Kidney (tissue), 13 donors: ENCODE measurements at regions not wholly inside any gene's neighbourhood (a gene's known extent, or its start where the extent isn't known, plus 50 kb on each side); places are given as distances from the start of the nearest gene placed in this dataset.

Experiments used
- DNase-seq, 5 donors: peaks; one replicate each; pipeline ENCODE4 v3.0.0-alpha.2; 2013 to 2020
- FAIRE-seq: peaks from 2 replicates; lab custom pipeline; 2012; peaks lifted over from hg19 to GRCh38; lab: Jason Lieb, UNC
- H3K27ac ChIP-seq, 2 donors: one replicate each; pipeline ENCODE4 v1.7.0; 2013; ENCODE audit warnings: low read depth in 2 of 2, low read length in 2 of 2, inconsistent platforms in 1 of 2
- H3K27me3 ChIP-seq: one replicate; pipeline ENCODE4 v1.7.1; 2013; ENCODE audit warnings: low read length, inconsistent platforms; ENCODE audit not compliant: control insufficient read depth, insufficient read depth
- H3K36me3 ChIP-seq, 3 donors: one replicate each; pipeline versions ENCODE4 v1.7.0 to v1.7.1; 2013; ENCODE audit warnings: low read length in 3 of 3, control low read depth in 1 of 3, inconsistent platforms in 1 of 3; ENCODE audit not compliant: insufficient read depth in 3 of 3, control insufficient read depth in 2 of 3
- H3K4me1 ChIP-seq, 3 donors: one replicate each; pipeline versions ENCODE4 v1.7.0 to v1.7.1; 2013; ENCODE audit warnings: low read length in 3 of 3, inconsistent platforms in 1 of 3, low read depth in 1 of 3; ENCODE audit not compliant: control insufficient read depth in 2 of 3, insufficient read depth in 2 of 3
- H3K4me3 ChIP-seq, 3 donors: one replicate each; pipeline versions ENCODE4 v1.7.0 to v1.8.1; 2013; ENCODE audit warnings: low read length in 3 of 3, control low read depth in 1 of 3, inconsistent platforms in 1 of 3
- H3K9ac ChIP-seq, 3 donors: one replicate each; pipeline versions ENCODE4 v1.7.0 to v1.7.1; 2013; ENCODE audit warnings: low read length in 3 of 3, control low read depth in 1 of 3, inconsistent platforms in 1 of 3
- H3K9me3 ChIP-seq, 3 donors: one replicate each; pipeline versions ENCODE4 v1.7.0 to v1.7.1; 2013; ENCODE audit warnings: low read length in 3 of 3, control low read depth in 1 of 3, inconsistent platforms in 1 of 3; ENCODE audit not compliant: control insufficient read depth in 2 of 3, insufficient read depth in 1 of 3
- CTCF ChIP-seq: IDR thresholded peaks from 3 replicates; pipeline ENCODE4 v1.5.1; 2012; ENCODE audit warnings: mild to moderate bottlenecking, moderate library complexity, borderline replicate concordance; ENCODE audit not compliant: insufficient read depth; ENCODE audit errors: extremely low read depth
- intact Hi-C: fragments of 100-400 bp; cut with DNase I; formaldehyde crosslinking; loops from one replicate; pipeline ENCODE4 v1.11.1; 2022
- donor health status: control.
- donor health status: control.
- donor health status: control.
- donor health status: control.
- donor health status: control.
- donor health status: DM: yes; HTN: yes; CAD: no.
- donor health status: Normal renal cell carcinoma (clear cell type).

DNA sequence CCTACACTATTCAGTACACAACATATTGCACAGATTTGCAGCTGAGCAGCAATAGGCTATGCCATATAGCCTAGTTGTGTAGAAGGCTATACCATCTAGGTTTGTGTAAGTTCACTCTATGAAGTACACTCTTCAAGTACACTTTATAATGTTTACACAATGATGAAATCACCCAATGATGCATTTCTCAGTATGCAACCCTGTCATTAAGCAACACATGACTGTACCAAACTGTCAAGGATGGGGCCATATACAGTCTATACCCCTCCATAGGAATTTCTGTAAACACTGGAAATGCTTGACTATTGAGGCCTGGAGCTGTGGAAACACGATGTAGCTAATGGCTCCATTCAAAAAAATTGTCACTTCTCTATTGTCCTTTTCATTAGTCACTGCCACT lies 535.4 kb downstream of the EPM2A start:
- no peak for TF ChIP-seq CTCF
- no peak overlapping the region for H3K27ac ChIP-seq
- H3K9me3 ChIP-seq = no peaks in the 10 kb centered on the region
- H3K27me3 ChIP-seq = no peaks in the 10 kb centered on the region
- intact Hi-C loops = no loop called here
- no peak for DNase-seq
- FAIRE-seq = no peak
- no peak overlapping the region for H3K9ac ChIP-seq
- no peaks in the 10 kb centered on the region for H3K4me1 ChIP-seq
- no peak overlapping the region for H3K4me3 ChIP-seq
- H3K36me3 ChIP-seq = no peaks in the 10 kb centered on the region

- no peak for FAIRE-seq
- no peak for TF ChIP-seq CTCF
- peak in 1 of 5 donors; percentile 13 for DNase-seq
- intact Hi-C loops = no loop called here
- H3K36me3 ChIP-seq = no peaks in the 10 kb centered on the region
- H3K4me3 ChIP-seq = no peak overlapping the region
- H3K4me1 ChIP-seq = peaks cover 0 to 8% (median 3%) of the 10 kb centered on the region in 3 donors
- H3K9ac ChIP-seq = no peak overlapping the region
- H3K27me3 ChIP-seq = no peaks in the 10 kb centered on the region
- no peak overlapping the region for H3K27ac ChIP-seq
- H3K9me3 ChIP-seq = no peaks in the 10 kb centered on the region
These were observed 531.0 kb downstream of the EPM2A start for GRCh38 chr6:145204301-145204700.

- DNase-seq (no peak), FAIRE-seq (no peak)
- no peak for TF ChIP-seq CTCF
- Histone ChIP-seq H3K27me3 (no peaks in the 10 kb centered on the region), H3K4me3 (no peak overlapping the region), H3K4me1 (peaks cover 0 to 15% (median 5%) of the 10 kb centered on the region in 3 donors), H3K36me3 (no peaks in the 10 kb centered on the region), H3K9me3 (no peaks in the 10 kb centered on the region), H3K27ac (no peak overlapping the region), H3K9ac (no peak overlapping the region)
- intact Hi-C loops = no loop called here
These were observed 528.9 kb downstream of the EPM2A start for GRCh38 chr6:145206247-145206907.

DNA sequence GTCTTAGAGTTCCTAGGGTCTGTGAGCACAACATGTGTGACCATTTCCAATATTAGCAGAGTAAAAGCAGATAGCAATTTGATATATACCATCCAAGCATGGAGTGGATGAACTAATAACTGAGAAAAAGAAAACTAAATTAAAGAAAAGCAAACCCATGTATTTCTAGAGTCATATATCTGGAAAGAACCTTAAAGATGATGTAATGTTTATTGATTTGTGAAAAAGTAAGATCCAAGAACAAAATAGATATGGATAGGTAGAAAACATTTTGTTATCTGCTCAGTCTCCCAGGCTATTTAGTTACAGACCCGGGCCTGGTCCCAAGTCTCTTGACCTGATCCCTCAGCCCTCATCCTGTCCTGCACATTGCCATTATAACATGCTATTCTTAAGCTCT lies 526.8 kb downstream of the EPM2A start:
- H3K27me3 ChIP-seq = no peaks in the 10 kb centered on the region
- no peak for DNase-seq
- no peaks in the 10 kb centered on the region for H3K9me3 ChIP-seq
- peaks cover 0 to 15% (median 5%) of the 10 kb centered on the region in 3 donors for H3K4me1 ChIP-seq
- intact Hi-C loops = no loop called here
- no peak overlapping the region for H3K27ac ChIP-seq
- no peak for TF ChIP-seq CTCF
- no peaks in the 10 kb centered on the region for H3K36me3 ChIP-seq
- FAIRE-seq = no peak
- no peak overlapping the region for H3K9ac ChIP-seq
- H3K4me3 ChIP-seq = no peak overlapping the region
